Natural killer cell (primary cell): ENCODE measurements at regions not wholly inside any gene's neighbourhood (a gene's known extent, or its start where the extent isn't known, plus 50 kb on each side); places are given as distances from the start of the nearest gene placed in this dataset.

Source experiments
- ATAC-seq, 3 donors: fragments of 150-1000 bp in 2 of 3; fragments of 200-7000 bp in 1 of 3; cut with Tn5 transposase; 1 replicate in 1 of 3; 2 replicates in 2 of 3; pipeline ENCODE4 v1.10.0; 2021; ENCODE audit warnings: mild to moderate bottlenecking in 2 of 3, moderate library complexity in 2 of 3
- DNase-seq, 2 donors: peaks; one replicate each; pipeline versions ENCODE4 v3.0.0 to v3.0.0-alpha.2; 2013 to 2021; ENCODE audit warnings: mixed read lengths in 1 of 2
- H3K27ac ChIP-seq: one replicate; pipeline ENCODE4 v1.5.1; 2013; ENCODE audit warnings: mild to moderate bottlenecking, low read length
- H3K27me3 ChIP-seq: one replicate; pipeline ENCODE4 v1.6.1; 2013; ENCODE audit warnings: low read length; ENCODE audit not compliant: control insufficient read depth, insufficient read depth
- H3K36me3 ChIP-seq: one replicate; pipeline ENCODE4 v1.6.1; 2013; ENCODE audit warnings: low read length; ENCODE audit not compliant: control insufficient read depth, insufficient read depth
- H3K4me1 ChIP-seq: one replicate; pipeline ENCODE4 v1.6.1; 2013; ENCODE audit warnings: low read length; ENCODE audit not compliant: control insufficient read depth, insufficient read depth
- H3K4me3 ChIP-seq: one replicate; pipeline ENCODE4 v1.5.1; 2013; ENCODE audit warnings: low read length
- H3K9me3 ChIP-seq: one replicate; pipeline ENCODE4 v1.6.1; 2013; ENCODE audit warnings: low read length; ENCODE audit not compliant: control insufficient read depth, insufficient read depth
- H3K27ac Mint-ChIP-seq, 2 donors: one replicate each; pipeline ENCODE4 v1.8.0; 2022; ENCODE audit warnings: mild to moderate bottlenecking in 2 of 2, mixed read lengths in 2 of 2, moderate library complexity in 1 of 2
- H3K27me3 Mint-ChIP-seq, 2 donors: one replicate each; pipeline ENCODE4 v1.8.0; 2022; ENCODE audit warnings: low read depth in 2 of 2, mixed read lengths in 2 of 2
- H3K36me3 Mint-ChIP-seq: one replicate; pipeline ENCODE4 v1.8.0; 2022; ENCODE audit warnings: mixed read lengths
- H3K4me1 Mint-ChIP-seq, 2 donors: one replicate each; pipeline ENCODE4 v1.8.0; 2022; ENCODE audit warnings: mixed read lengths in 2 of 2
- H3K4me3 Mint-ChIP-seq: one replicate; pipeline ENCODE4 v1.8.0; 2022; ENCODE audit warnings: mild to moderate bottlenecking, moderate library complexity, mixed read lengths
- H3K9me3 Mint-ChIP-seq, 2 donors: one replicate each; pipeline ENCODE4 v1.8.0; 2022; ENCODE audit warnings: mixed read lengths in 2 of 2
- WGBS: methylation state at CpG from one replicate; pipeline ENCODE4 v1.1.7; 2013; ENCODE audit warnings: missing lambda C conversion rate; ENCODE audit not compliant: insufficient coverage; 5-methylcytosine and 5-hydroxymethylcytosine counted together
- intact Hi-C: fragments of 100-400 bp; cut with micrococcal nuclease; formaldehyde crosslinking; loops from one replicate; pipeline ENCODE4 v1.14.2; 2022
- TF ChIP-seq, protein P1 (sequence below): fragments of 200-600 bp; IDR thresholded peaks from one replicate; pipeline ENCODE4 v1.8.0; 2022; ENCODE audit warnings: antibody characterized with exemption

DNA sequence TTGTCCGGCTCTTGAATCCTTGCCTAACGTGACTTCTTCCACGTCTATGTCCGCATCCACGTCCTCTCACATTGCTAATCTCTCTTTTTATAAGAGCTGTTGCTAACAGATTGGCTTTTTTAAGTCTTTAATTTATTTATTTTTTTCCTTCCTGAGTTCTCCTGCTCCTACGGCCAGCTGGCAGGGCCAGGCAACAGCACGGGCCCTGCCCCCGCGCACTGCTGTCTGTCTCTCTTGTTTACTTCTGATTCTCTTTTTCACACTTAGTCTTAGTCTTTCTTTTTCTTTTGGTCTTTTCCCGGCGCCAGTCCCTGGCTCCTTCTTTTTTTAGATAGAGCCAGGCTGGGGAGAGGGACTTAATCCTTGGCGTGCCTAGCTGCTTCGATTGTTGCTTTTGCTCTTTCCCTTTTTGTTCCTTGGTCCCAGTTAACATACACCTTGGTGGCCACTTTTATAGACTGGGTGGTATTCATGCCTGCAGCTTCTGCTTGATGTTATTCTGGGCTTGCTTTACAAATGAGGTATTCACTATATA, 53.2 kb upstream of the RBMX start:
- no peak for ATAC-seq
- Histone ChIP-seq H3K9me3 (no peaks in the 10 kb centered on the region), H3K27me3 (no peaks in the 10 kb centered on the region), H3K4me1 (peaks cover 7% of the 10 kb centered on the region), H3K27ac (no peak overlapping the region), H3K4me3 (no peak overlapping the region), H3K36me3 (no peaks in the 10 kb centered on the region)
- H3K27ac Mint-ChIP-seq = peak overlapping the region in 1 of 2 donors; percentile 17
- peaks cover 19 to 22% of the 10 kb centered on the region in 2 donors for H3K4me1 Mint-ChIP-seq
- 96% methylated on average over 9 of the region's 13 CpGs for WGBS
- no peak overlapping the region for H3K4me3 Mint-ChIP-seq
- no peaks in the 10 kb centered on the region for H3K27me3 Mint-ChIP-seq
- no peak for DNase-seq
- intact Hi-C loops = no loop called here
- TF ChIP-seq, protein P1, sequence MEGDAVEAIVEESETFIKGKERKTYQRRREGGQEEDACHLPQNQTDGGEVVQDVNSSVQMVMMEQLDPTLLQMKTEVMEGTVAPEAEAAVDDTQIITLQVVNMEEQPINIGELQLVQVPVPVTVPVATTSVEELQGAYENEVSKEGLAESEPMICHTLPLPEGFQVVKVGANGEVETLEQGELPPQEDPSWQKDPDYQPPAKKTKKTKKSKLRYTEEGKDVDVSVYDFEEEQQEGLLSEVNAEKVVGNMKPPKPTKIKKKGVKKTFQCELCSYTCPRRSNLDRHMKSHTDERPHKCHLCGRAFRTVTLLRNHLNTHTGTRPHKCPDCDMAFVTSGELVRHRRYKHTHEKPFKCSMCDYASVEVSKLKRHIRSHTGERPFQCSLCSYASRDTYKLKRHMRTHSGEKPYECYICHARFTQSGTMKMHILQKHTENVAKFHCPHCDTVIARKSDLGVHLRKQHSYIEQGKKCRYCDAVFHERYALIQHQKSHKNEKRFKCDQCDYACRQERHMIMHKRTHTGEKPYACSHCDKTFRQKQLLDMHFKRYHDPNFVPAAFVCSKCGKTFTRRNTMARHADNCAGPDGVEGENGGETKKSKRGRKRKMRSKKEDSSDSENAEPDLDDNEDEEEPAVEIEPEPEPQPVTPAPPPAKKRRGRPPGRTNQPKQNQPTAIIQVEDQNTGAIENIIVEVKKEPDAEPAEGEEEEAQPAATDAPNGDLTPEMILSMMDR = no peak
- H3K36me3 Mint-ChIP-seq = no peaks in the 10 kb centered on the region
- H3K9me3 Mint-ChIP-seq = no peaks in the 10 kb centered on the region

- TF ChIP-seq, protein P1 = no peak
- Mint-ChIP-seq H3K27ac (no peak overlapping the region), H3K9me3 (no peaks in the 10 kb centered on the region), H3K27me3 (no peaks in the 10 kb centered on the region), H3K36me3 (no peaks in the 10 kb centered on the region), H3K4me1 (peaks cover 18 to 20% of the 10 kb centered on the region in 2 donors), H3K4me3 (no peak overlapping the region)
- Histone ChIP-seq H3K4me1 (peaks cover 7% of the 10 kb centered on the region), H3K27me3 (no peaks in the 10 kb centered on the region), H3K36me3 (no peaks in the 10 kb centered on the region), H3K9me3 (no peaks in the 10 kb centered on the region), H3K27ac (no peak overlapping the region), H3K4me3 (no peak overlapping the region)
- DNase-seq (no peak), ATAC-seq (no peak)
- 100% methylated on average over 5 of the region's 6 CpGs for WGBS
- intact Hi-C loops = no loop called here
These were observed 51.1 kb upstream of the RBMX start for GRCh38 chrX:136931661-136932060.
